ENCODE measurements at regions not wholly inside any gene's neighbourhood (a gene's known extent, or its start where the extent isn't known, plus 50 kb on each side); places are given as distances from the start of the nearest gene placed in this dataset.

DNA sequence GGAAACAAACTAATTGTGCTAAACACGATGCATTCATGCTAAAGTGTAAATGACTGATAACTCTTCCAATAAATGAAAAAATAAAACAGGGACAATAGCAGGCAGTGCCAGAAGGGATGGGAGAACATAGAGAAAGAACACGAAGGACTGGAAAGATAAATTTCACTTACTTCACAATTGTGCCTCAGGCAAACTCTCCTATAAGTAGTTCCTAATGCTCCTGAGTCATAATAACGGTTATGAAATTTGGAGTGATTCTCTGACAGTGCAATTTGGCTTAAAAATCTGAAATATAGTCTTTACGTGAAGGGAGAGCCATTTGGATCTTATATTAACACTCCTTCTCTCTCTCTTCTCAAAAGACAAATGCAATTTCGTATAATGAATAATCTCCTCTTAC lies 2218.5 kb downstream of the MAT2B start:
- ATAC-seq (no peak), DNase-seq (no peak)
- H3K27ac Mint-ChIP-seq, result no peak overlapping the region
- CTCF ChIA-PET, result no interaction called here
- H3K9me3 Mint-ChIP-seq (ENCODE audit: low read depth), result peaks cover 15% of the 10 kb centered on the region
- H3K36me3 Mint-ChIP-seq (ENCODE audit: low read depth), result no peaks in the 10 kb centered on the region
- POLR2A ChIA-PET, result no interaction called here
- intact Hi-C loops (cut with DNase I, micrococcal nuclease), result no loop called here
- no peaks in the 10 kb centered on the region for H3K4me1 Mint-ChIP-seq
- no peak overlapping the region for H3K4me3 Mint-ChIP-seq
- H3K27me3 Mint-ChIP-seq, result no peaks in the 10 kb centered on the region

DNA sequence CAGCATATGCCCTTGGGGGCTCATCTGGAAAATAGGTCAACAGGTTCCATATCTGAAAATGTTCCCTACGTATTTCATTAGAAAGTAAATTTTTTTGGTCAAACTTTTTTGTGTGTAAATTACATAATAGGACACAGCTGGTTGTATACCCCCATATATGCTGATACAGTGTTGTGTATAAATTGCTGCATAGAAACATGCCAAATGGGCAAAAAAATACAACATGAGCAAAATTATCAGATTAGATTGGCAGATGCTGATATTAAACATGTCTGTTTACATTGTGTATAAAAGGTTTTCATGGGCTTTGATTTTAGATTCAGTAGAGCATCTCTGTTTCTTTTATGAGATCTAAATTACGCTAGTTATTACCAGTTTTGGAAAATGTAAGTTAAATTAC lies 2223.0 kb downstream of the MAT2B start:
- no peak overlapping the region for H3K27ac Mint-ChIP-seq
- CTCF ChIA-PET, result interaction anchor here (0.7 kb wide), 1 partner anchor 1787 kb away, joined by 3 read pairs; no protein-coding TSS in a partner anchor
- no peaks in the 10 kb centered on the region for H3K36me3 Mint-ChIP-seq (ENCODE audit: low read depth)
- ATAC-seq (no peak), DNase-seq (no peak)
- no peaks in the 10 kb centered on the region for H3K27me3 Mint-ChIP-seq
- intact Hi-C loops (cut with DNase I, micrococcal nuclease), result no loop called here
- no peaks in the 10 kb centered on the region for H3K4me1 Mint-ChIP-seq
- H3K9me3 Mint-ChIP-seq (ENCODE audit: low read depth), result peaks cover 16% of the 10 kb centered on the region
- POLR2A ChIA-PET, result no interaction called here
- H3K4me3 Mint-ChIP-seq, result no peak overlapping the region

DNA sequence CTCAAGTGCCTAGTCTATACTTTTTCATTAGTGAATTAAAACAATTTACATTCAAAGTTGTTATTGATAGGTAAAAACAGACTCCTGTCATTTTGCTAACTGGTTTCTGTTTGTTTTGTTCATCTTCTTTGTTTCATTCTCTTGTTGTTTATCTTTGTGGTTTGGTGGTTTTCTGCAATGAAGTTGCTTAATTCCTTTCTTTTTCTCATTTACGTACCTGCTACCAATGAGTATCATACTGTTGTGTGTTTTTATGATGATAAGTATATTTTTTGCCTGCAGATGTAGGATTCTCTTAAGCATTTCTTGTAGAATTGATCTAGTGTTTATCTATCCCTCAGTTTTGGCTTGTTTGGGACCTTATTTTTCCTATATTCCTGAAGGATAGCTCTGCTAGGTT lies 2230.0 kb downstream of the MAT2B start:
- DNase-seq, result no peak
- CTCF ChIA-PET, result no interaction called here
- no peak overlapping the region for H3K4me3 Mint-ChIP-seq
- no peaks in the 10 kb centered on the region for H3K36me3 Mint-ChIP-seq (ENCODE audit: low read depth)
- intact Hi-C loops (cut with DNase I, micrococcal nuclease), result no loop called here
- ATAC-seq, result no peak
- peaks cover 16% of the 10 kb centered on the region for H3K9me3 Mint-ChIP-seq (ENCODE audit: low read depth)
- no peaks in the 10 kb centered on the region for H3K27me3 Mint-ChIP-seq
- H3K4me1 Mint-ChIP-seq, result no peaks in the 10 kb centered on the region
- POLR2A ChIA-PET, result no interaction called here
- H3K27ac Mint-ChIP-seq, result no peak overlapping the region

DNA sequence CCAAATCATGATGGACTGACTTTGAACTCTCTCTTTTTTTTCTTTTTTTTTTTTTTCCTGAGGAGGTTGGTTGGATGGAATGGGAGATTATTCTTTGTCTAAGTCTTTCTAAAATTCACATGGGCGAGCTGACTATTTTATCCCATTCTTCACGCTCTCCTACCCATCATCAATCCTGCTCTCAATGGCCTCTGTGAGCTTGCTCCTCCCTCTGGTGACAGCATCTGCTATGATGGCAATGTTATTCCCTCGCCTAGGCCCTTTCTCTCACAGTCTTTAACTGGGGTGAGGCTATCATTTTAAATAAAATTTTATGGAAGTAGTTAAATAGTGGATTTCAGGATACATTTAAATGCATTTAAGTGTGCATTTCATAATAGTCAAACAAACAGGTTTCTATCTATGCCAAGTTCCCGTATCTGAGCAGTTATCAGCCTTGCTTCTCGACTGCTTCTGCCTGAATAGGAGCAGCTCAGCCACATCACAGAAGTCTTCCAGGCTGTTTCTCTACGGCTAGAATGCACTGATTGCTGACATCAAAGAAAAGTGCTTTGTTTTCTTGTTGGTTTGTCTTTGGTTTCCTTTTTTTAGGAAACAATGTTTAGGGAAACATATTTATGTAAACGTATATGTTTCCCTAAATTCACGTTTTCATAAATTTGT lies 2233.8 kb downstream of the MAT2B start:
- CTCF ChIA-PET, result no interaction called here
- POLR2A ChIA-PET, result no interaction called here
- no peaks in the 10 kb centered on the region for H3K27me3 Mint-ChIP-seq
- H3K36me3 Mint-ChIP-seq (ENCODE audit: low read depth), result no peaks in the 10 kb centered on the region
- H3K4me3 Mint-ChIP-seq, result no peak overlapping the region
- no peak overlapping the region for H3K27ac Mint-ChIP-seq
- DNase-seq (no peak), ATAC-seq (no peak)
- no peaks in the 10 kb centered on the region for H3K4me1 Mint-ChIP-seq
- peaks cover 10% of the 10 kb centered on the region for H3K9me3 Mint-ChIP-seq (ENCODE audit: low read depth)
- intact Hi-C loops (cut with DNase I, micrococcal nuclease), result no loop called here

DNA sequence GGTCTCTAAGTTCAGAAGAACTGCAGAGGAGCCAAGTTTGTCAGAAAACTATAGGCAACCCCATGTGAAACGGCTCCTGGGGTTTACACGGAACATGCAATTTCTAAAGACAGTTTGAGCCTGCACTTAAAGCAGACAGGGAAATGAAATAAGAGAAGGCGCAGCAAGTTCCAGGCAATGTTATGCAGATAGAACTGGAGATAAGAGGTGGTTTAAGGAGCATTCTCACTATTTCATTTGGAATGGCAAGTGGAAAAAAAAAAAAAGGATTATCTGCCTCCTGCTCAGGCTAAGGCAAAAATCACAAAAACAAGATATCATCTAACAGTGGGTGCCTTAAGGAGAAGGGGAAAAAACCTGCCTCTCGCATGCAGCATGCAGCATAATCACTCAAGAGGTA lies 2252.4 kb downstream of the MAT2B start:
- peaks cover 10% of the 10 kb centered on the region for H3K9me3 Mint-ChIP-seq (ENCODE audit: low read depth)
- POLR2A ChIA-PET, result no interaction called here
- intact Hi-C loops (cut with DNase I, micrococcal nuclease), result no loop called here

DNA sequence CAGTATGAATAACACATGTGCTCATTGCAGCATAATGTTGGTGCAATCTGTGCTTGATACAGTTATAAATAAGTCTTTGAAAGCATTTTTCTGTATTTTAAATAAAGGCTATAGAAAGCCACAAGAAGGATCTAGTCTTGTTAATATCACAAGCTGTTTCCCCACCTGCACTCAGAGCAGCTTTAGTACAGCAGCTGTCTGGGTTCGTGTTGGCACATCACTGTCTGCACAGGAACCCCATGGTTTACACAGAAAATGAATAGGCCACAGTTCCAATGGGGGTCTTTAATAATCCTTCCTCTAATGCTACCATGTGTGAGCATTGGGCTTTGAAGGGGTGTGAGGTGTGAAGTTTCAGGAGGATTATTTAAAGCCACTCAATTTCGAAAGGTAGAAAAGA lies 2269.7 kb downstream of the MAT2B start:
- CTCF ChIA-PET, result no interaction called here

More for the DNA sequence above, 2252.4 kb downstream of the MAT2B start:
- no peak for DNase-seq
- Mint-ChIP-seq H3K27ac (no peak overlapping the region), H3K4me1 (no peaks in the 10 kb centered on the region), H3K27me3 (no peaks in the 10 kb centered on the region), H3K36me3 (ENCODE audit: low read depth) (no peaks in the 10 kb centered on the region), H3K4me3 (no peak overlapping the region)
- ATAC-seq, result no peak
- CTCF ChIA-PET, result no interaction called here

DNA sequence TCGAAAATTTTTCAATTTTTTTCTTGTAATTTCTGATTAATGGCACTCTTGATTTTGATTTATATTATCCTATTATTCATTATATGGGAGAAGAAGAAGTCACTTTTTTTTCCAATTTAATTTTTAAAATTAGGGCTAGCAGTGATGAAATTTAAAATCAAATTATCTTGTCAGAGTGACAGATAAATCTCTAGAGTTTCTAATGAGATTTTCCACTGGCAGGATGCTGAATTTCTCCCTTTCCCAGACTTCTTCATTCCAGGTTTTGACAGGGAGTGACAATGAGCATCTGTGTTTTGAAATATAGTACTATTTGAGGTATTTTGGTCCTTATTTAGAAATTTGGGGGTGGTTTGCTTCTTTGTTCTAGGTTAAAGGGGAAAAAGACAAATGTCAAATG lies 2274.1 kb downstream of the MAT2B start:
- Mint-ChIP-seq H3K9me3 (ENCODE audit: low read depth) (peaks cover 12% of the 10 kb centered on the region), H3K4me1 (no peaks in the 10 kb centered on the region), H3K4me3 (no peak overlapping the region), H3K36me3 (ENCODE audit: low read depth) (no peaks in the 10 kb centered on the region), H3K27me3 (no peaks in the 10 kb centered on the region), H3K27ac (no peak overlapping the region)
- DNase-seq (no peak), ATAC-seq (no peak)
- POLR2A ChIA-PET, result no interaction called here
- intact Hi-C loops (cut with DNase I, micrococcal nuclease), result no loop called here
- CTCF ChIA-PET, result no interaction called here

More for the DNA sequence above, 2269.7 kb downstream of the MAT2B start:
- Mint-ChIP-seq H3K27ac (no peak overlapping the region), H3K27me3 (no peaks in the 10 kb centered on the region), H3K4me1 (no peaks in the 10 kb centered on the region), H3K36me3 (ENCODE audit: low read depth) (no peaks in the 10 kb centered on the region), H3K4me3 (no peak overlapping the region), H3K9me3 (ENCODE audit: low read depth) (peaks cover 4% of the 10 kb centered on the region)
- POLR2A ChIA-PET, result no interaction called here
- DNase-seq (no peak), ATAC-seq (no peak)
- intact Hi-C loops (cut with DNase I, micrococcal nuclease), result no loop called here

DNA sequence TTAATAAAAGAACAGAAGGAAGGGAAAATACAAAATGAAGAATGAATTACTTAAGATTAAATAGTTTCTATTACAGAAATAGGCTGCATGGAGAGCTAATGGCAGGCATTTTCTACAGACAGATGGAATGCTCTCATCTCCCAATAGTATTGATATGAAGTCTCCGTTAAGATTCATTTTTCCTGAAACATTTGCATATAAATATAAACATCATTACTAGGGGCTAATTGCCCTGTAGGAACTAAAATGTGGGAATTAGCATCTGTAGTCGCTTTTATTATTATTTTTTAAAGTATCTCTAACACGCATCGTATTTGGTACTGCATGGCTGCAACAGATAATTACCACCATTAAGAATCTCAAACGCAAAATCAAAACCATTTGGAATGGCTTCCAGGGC lies 2275.5 kb downstream of the MAT2B start:
- ChIA-PET POLR2A (no interaction called here), CTCF (no interaction called here)
- Mint-ChIP-seq H3K27me3 (no peaks in the 10 kb centered on the region), H3K9me3 (ENCODE audit: low read depth) (peaks cover 10% of the 10 kb centered on the region), H3K36me3 (ENCODE audit: low read depth) (no peaks in the 10 kb centered on the region), H3K27ac (no peak overlapping the region), H3K4me3 (no peak overlapping the region), H3K4me1 (no peaks in the 10 kb centered on the region)
- DNase-seq, result no peak
- intact Hi-C loops (cut with DNase I, micrococcal nuclease), result no loop called here
- no peak for ATAC-seq

DNA sequence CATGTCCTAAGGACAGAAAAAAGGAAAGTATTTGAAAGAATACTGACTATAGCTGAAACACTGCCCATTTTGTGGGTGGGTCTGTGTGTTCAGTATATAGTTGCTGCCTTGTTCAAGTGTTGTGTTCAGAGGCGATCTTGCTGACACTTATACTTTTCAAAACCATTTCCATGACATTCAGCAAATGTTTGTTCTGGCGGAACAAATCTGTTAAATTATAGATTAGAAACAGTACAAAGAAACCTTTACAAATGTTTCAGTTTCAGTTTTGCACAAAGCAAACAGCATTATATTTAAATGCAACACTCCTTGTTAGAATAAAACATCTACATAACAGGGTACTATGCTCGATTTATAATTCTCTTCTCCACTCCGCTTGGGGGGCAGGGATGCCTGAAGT lies 2276.3 kb downstream of the MAT2B start:
- no peaks in the 10 kb centered on the region for H3K4me1 Mint-ChIP-seq

DNA sequence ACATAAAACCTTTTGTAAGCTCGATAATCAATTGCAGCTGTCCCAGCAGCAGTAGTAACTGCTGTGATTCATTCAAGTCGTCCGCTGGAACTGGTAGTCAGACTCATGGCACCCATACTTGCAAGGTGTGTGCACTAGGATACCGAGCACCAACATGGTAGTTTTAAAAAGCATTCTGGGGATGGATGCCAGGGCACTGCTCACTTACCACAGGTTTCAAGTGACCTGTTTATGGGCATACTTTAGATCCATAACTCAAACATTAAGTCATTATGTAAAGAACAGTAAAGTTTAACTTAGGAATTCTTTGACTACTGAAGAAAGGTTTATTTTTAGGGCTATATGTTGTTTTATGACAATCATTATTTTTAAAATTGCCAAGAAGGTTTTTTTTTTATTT lies 2277.6 kb downstream of the MAT2B start:
- no peak for ATAC-seq
- H3K36me3 Mint-ChIP-seq (ENCODE audit: low read depth), result no peaks in the 10 kb centered on the region
- no peak overlapping the region for H3K27ac Mint-ChIP-seq
- POLR2A ChIA-PET, result no interaction called here
- no peaks in the 10 kb centered on the region for H3K27me3 Mint-ChIP-seq
- DNase-seq, result no peak
- no peaks in the 10 kb centered on the region for H3K4me1 Mint-ChIP-seq
- intact Hi-C loops (cut with DNase I, micrococcal nuclease), result no loop called here
- CTCF ChIA-PET, result no interaction called here
- H3K4me3 Mint-ChIP-seq, result no peak overlapping the region
- peaks cover 13% of the 10 kb centered on the region for H3K9me3 Mint-ChIP-seq (ENCODE audit: low read depth)

More for the DNA sequence above, 2276.3 kb downstream of the MAT2B start:
- no peak overlapping the region for H3K4me3 Mint-ChIP-seq
- H3K36me3 Mint-ChIP-seq (ENCODE audit: low read depth), result no peaks in the 10 kb centered on the region
- ChIA-PET CTCF (no interaction called here), POLR2A (no interaction called here)
- intact Hi-C loops (cut with DNase I, micrococcal nuclease), result no loop called here
- no peak for ATAC-seq
- DNase-seq, result no peak
- H3K27me3 Mint-ChIP-seq, result no peaks in the 10 kb centered on the region
- peaks cover 13% of the 10 kb centered on the region for H3K9me3 Mint-ChIP-seq (ENCODE audit: low read depth)
- no peak overlapping the region for H3K27ac Mint-ChIP-seq

DNA sequence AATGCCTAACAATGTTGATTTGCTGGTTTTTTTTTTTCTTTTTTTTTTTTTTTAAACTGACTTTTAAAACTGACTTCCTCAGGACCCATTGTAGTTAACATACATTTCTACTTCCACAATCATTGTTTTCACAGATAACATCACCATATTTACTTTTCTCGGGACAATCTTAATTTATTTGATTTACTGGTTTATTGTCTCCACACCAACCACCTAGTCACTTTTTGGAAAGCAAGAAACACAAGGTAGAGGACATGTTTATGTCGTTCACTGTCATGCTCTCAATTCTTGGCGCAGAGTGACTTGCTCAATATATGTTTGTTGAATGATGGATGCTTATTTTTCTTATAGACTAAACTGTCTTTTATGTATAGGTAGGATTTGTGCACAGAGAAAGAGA lies 2280.7 kb downstream of the MAT2B start:
- Mint-ChIP-seq H3K4me1 (no peaks in the 10 kb centered on the region), H3K9me3 (ENCODE audit: low read depth) (peaks cover 22% of the 10 kb centered on the region), H3K27ac (no peak overlapping the region), H3K27me3 (no peaks in the 10 kb centered on the region), H3K4me3 (no peak overlapping the region), H3K36me3 (ENCODE audit: low read depth) (no peaks in the 10 kb centered on the region)
- POLR2A ChIA-PET, result no interaction called here
- no peak for DNase-seq
- CTCF ChIA-PET, result no interaction called here
- intact Hi-C loops (cut with DNase I, micrococcal nuclease), result no loop called here
- no peak for ATAC-seq

DNA sequence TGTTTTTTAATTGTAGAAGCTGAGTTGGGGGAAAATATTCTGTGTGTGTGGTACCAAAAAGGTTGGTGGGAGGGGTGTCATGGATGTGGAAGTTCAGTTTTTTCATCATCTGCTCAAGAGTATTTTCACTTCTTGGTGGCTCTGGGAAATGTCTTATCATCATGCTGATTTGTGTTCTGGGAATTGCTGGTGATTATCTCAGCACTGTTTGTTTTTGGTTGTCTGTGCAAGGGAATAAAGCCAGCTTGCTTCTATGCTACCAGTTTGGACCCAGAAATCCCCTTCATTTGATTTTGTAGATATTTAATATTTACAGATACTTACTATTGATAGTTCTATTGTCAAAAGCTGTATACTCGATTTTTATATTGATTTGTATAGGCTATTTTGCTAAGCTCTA lies 2289.7 kb downstream of the MAT2B start:
- CTCF ChIA-PET, result no interaction called here

DNA sequence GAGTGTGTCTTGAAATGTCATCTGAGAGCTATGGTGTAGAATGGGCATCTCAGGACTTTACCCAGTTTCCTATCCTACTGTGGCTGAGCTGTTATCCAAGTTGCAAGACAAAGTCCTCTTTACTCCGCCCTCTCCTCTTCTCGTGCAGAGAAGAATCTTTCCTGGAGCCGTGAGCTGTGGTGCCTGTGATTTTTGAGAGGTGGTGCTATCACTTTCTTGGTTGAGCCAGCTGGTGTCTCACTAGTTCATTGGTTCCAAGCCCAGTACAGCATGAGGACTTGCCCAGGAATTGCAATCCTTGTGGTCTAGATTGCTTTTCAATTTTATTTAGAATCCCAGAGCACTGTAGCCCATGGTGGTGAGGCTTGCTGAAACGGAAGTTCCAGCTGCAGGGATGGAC lies 2300.3 kb downstream of the MAT2B start:
- Mint-ChIP-seq H3K9me3 (ENCODE audit: low read depth) (peaks cover 3% of the 10 kb centered on the region), H3K36me3 (ENCODE audit: low read depth) (no peaks in the 10 kb centered on the region), H3K27ac (no peak overlapping the region), H3K4me1 (no peaks in the 10 kb centered on the region), H3K4me3 (no peak overlapping the region), H3K27me3 (no peaks in the 10 kb centered on the region)
- intact Hi-C loops (cut with DNase I, micrococcal nuclease), result no loop called here
- POLR2A ChIA-PET, result no interaction called here
- CTCF ChIA-PET, result no interaction called here
- DNase-seq, result no peak
- no peak for ATAC-seq

More for the DNA sequence above, 2289.7 kb downstream of the MAT2B start:
- Mint-ChIP-seq H3K4me3 (no peak overlapping the region), H3K9me3 (ENCODE audit: low read depth) (peaks cover 18% of the 10 kb centered on the region), H3K27ac (no peak overlapping the region), H3K4me1 (no peaks in the 10 kb centered on the region), H3K36me3 (ENCODE audit: low read depth) (no peaks in the 10 kb centered on the region), H3K27me3 (no peaks in the 10 kb centered on the region)
- intact Hi-C loops (cut with DNase I, micrococcal nuclease), result no loop called here
- no peak for ATAC-seq
- no peak for DNase-seq
- POLR2A ChIA-PET, result no interaction called here
